Type B pancreatic cell (in vitro differentiated cells): ENCODE measurements at regions not wholly inside any gene's neighbourhood (a gene's known extent, or its start where the extent isn't known, plus 50 kb on each side); places are given as distances from the start of the nearest gene placed in this dataset.

Experiments used
- DNase-seq: peaks from one replicate; pipeline ENCODE4 v3.0.0; 2021; ENCODE audit warnings: mixed read lengths; ENCODE audit not compliant: unreplicated experiment; ENCODE audit errors: extremely low spot score
- H3K27ac Mint-ChIP-seq: 2 replicates; pipeline ENCODE4 v1.8.0; 2021; ENCODE audit warnings: mild to moderate bottlenecking, mixed read lengths
- H3K27me3 Mint-ChIP-seq: 2 replicates; pipeline ENCODE4 v1.8.0; 2021; ENCODE audit warnings: mixed read lengths
- H3K36me3 Mint-ChIP-seq: 2 replicates; pipeline ENCODE4 v1.8.0; 2021; ENCODE audit warnings: mixed read lengths
- H3K4me1 Mint-ChIP-seq: one replicate; pipeline ENCODE4 v1.8.0; 2021; ENCODE audit warnings: mixed read lengths; ENCODE audit not compliant: unreplicated experiment
- H3K4me3 Mint-ChIP-seq: 2 replicates; pipeline ENCODE4 v1.8.0; 2021; ENCODE audit warnings: mild to moderate bottlenecking, mixed read lengths
- H3K9me3 Mint-ChIP-seq: 2 replicates; pipeline ENCODE4 v1.8.0; 2021; ENCODE audit warnings: mixed read lengths
- CTCF ChIP-seq: fragments of 200-600 bp; sonication (generic); conservative IDR thresholded peaks from 2 replicates; pipeline ENCODE4 v1.5.0; 2021; ENCODE audit warnings: antibody characterized with exemption, mild to moderate bottlenecking

GRCh38 chr7:41183741-41184140 lies 519.1 kb downstream of the INHBA start:
- peaks cover 12% of the 10 kb centered on the region for H3K9me3 Mint-ChIP-seq
- no peak overlapping the region for H3K27ac Mint-ChIP-seq
- H3K27me3 Mint-ChIP-seq: no peaks in the 10 kb centered on the region
- no peak overlapping the region for H3K4me3 Mint-ChIP-seq
- DNase-seq: no peak
- peaks cover 15% of the 10 kb centered on the region for H3K4me1 Mint-ChIP-seq
- H3K36me3 Mint-ChIP-seq: no peaks in the 10 kb centered on the region
- TF ChIP-seq CTCF: no peak

GRCh38 chr7:41182782-41183181 lies 520.1 kb downstream of the INHBA start:
- TF ChIP-seq CTCF: no peak
- Mint-ChIP-seq H3K27ac (no peak overlapping the region), H3K27me3 (no peaks in the 10 kb centered on the region), H3K9me3 (peaks cover 12% of the 10 kb centered on the region), H3K4me3 (no peak overlapping the region), H3K4me1 (peaks cover 6% of the 10 kb centered on the region), H3K36me3 (no peaks in the 10 kb centered on the region)
- DNase-seq: no peak

- no peak for DNase-seq
- Mint-ChIP-seq H3K4me3 (no peak overlapping the region), H3K36me3 (no peaks in the 10 kb centered on the region), H3K27me3 (no peaks in the 10 kb centered on the region), H3K9me3 (peaks cover 13% of the 10 kb centered on the region), H3K27ac (no peak overlapping the region), H3K4me1 (no peaks in the 10 kb centered on the region)
- no peak for TF ChIP-seq CTCF
Measured at GRCh38 chr7:41175435-41175834, 527.5 kb downstream of the INHBA start.

GRCh38 chr7:41174521-41174920 lies 528.4 kb downstream of the INHBA start:
- H3K27ac Mint-ChIP-seq: no peak overlapping the region
- H3K9me3 Mint-ChIP-seq: peaks cover 22% of the 10 kb centered on the region
- no peak overlapping the region for H3K4me3 Mint-ChIP-seq
- no peaks in the 10 kb centered on the region for H3K4me1 Mint-ChIP-seq
- H3K27me3 Mint-ChIP-seq: no peaks in the 10 kb centered on the region
- no peak for TF ChIP-seq CTCF
- DNase-seq: no peak
- H3K36me3 Mint-ChIP-seq: no peaks in the 10 kb centered on the region

GRCh38 chr7:41170466-41170865 lies 532.4 kb downstream of the INHBA start:
- Mint-ChIP-seq H3K36me3 (no peaks in the 10 kb centered on the region), H3K4me1 (no peaks in the 10 kb centered on the region), H3K9me3 (peaks cover 22% of the 10 kb centered on the region), H3K4me3 (no peak overlapping the region), H3K27me3 (no peaks in the 10 kb centered on the region), H3K27ac (no peak overlapping the region)
- TF ChIP-seq CTCF: no peak
- no peak for DNase-seq

- Mint-ChIP-seq H3K9me3 (peaks cover 22% of the 10 kb centered on the region), H3K36me3 (no peaks in the 10 kb centered on the region), H3K4me3 (no peak overlapping the region), H3K27ac (no peak overlapping the region), H3K27me3 (no peaks in the 10 kb centered on the region), H3K4me1 (no peaks in the 10 kb centered on the region)
- no peak for TF ChIP-seq CTCF
- no peak for DNase-seq
Measured at GRCh38 chr7:41169317-41169716, 533.6 kb downstream of the INHBA start.
